Gastroesophageal sphincter (tissue), 4 donors: ENCODE measurements at regions not wholly inside any gene's neighbourhood (a gene's known extent, or its start where the extent isn't known, plus 50 kb on each side); places are given as distances from the start of the nearest gene placed in this dataset.

ENCODE experiments used
- ATAC-seq: fragments of 150-250 bp; one replicate; pipeline ENCODE4 v1.9.1; 2016; ENCODE audit warnings: mild to moderate bottlenecking, moderate library complexity
- H3K27ac ChIP-seq, 4 donors: fragments of 200-600 bp; sonication (generic) in 3 of 4; 1 replicate in 3 of 4; 2 replicates in 1 of 4; pipeline ENCODE4 v1.5.1; 2016 to 2019
- H3K27me3 ChIP-seq: fragments of 200-600 bp; sonication (generic); one replicate; pipeline ENCODE4 v1.5.1; 2019
- H3K36me3 ChIP-seq, 2 donors: fragments of 200-600 bp; sonication (generic); one replicate each; pipeline ENCODE4 v1.5.1; 2019; ENCODE audit warnings: control low read depth in 1 of 2
- H3K4me1 ChIP-seq, 3 donors: fragments of 200-600 bp; sonication (generic); 1 replicate in 2 of 3; 2 replicates in 1 of 3; pipeline ENCODE4 v1.5.1; 2016 to 2019; ENCODE audit warnings: control low read depth in 2 of 3
- H3K4me3 ChIP-seq, 2 donors: fragments of 200-600 bp; sonication (generic); one replicate each; pipeline ENCODE4 v1.5.1; 2019; ENCODE audit warnings: mild to moderate bottlenecking in 1 of 2, moderate library complexity in 1 of 2
- H3K9me3 ChIP-seq, 3 donors: fragments of 200-600 bp; sonication (generic); one replicate each; pipeline ENCODE4 v1.5.1; 2017 to 2019; ENCODE audit warnings: control low read depth in 2 of 3
- EP300 ChIP-seq: sonication (generic); formaldehyde crosslinking; IDR thresholded peaks from one replicate; pipeline ENCODE4 v1.6.1; 2017; ENCODE audit warnings: antibody characterized with exemption, mild to moderate bottlenecking
- POLR2A ChIP-seq, 2 donors: fragments of 450-650 bp; IDR thresholded peaks; one replicate each; pipeline ENCODE4 v1.6.1; 2017; ENCODE audit warnings: antibody characterized with exemption in 2 of 2, mild to moderate bottlenecking in 2 of 2, moderate library complexity in 1 of 2
- POLR2AphosphoS5 ChIP-seq: sonication (generic); formaldehyde crosslinking; IDR thresholded peaks from one replicate; pipeline ENCODE4 v1.6.1; 2017; ENCODE audit warnings: antibody characterized with exemption
- WGBS, 2 donors: methylation state at CpG; one replicate each; pipeline ENCODE4 v1.1.5; 2018; ENCODE audit warnings: low coverage in 1 of 2; 5-methylcytosine and 5-hydroxymethylcytosine counted together
- TF ChIP-seq, protein P1 (sequence below), 4 experiments: fragments of 200-600 bp in 2 of 4; fragments of 450-650 bp in 2 of 4; sonication (generic) in 1 of 4; IDR thresholded peaks; one replicate each; pipeline ENCODE4 v1.5.1; 2017 to 2019; ENCODE audit warnings: antibody characterized with exemption in 4 of 4, mild to moderate bottlenecking in 2 of 4, moderate library complexity in 2 of 4

DNA sequence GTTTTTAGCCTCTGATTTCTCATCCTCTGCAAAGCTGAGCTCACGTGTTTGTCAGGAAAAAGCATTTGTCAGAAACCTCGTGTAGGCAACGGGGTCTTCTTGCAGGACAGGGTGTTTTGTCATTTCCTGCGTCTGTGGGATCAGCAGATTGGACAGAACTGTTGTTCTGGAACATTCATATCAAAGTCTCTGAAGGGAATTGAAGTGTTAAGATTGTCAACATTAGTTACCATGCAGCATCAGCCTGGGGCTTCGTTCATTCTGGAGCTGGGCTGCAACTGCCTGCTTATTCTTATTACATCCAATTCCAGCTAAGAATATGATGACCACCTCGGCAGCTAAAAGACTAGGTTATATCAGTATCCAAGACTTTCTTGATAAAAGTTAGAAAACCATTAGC is 71.0 kb upstream of the RALGAPA2 start:
- peaks cover 0 to 5% (median 0%) of the 10 kb centered on the region in 3 donors for H3K9me3 ChIP-seq
- peaks cover 0 to 13% (median 0%) of the 10 kb centered on the region in 3 donors for H3K4me1 ChIP-seq
- H3K36me3 ChIP-seq, result no peaks in the 10 kb centered on the region
- TF ChIP-seq, protein P1, sequence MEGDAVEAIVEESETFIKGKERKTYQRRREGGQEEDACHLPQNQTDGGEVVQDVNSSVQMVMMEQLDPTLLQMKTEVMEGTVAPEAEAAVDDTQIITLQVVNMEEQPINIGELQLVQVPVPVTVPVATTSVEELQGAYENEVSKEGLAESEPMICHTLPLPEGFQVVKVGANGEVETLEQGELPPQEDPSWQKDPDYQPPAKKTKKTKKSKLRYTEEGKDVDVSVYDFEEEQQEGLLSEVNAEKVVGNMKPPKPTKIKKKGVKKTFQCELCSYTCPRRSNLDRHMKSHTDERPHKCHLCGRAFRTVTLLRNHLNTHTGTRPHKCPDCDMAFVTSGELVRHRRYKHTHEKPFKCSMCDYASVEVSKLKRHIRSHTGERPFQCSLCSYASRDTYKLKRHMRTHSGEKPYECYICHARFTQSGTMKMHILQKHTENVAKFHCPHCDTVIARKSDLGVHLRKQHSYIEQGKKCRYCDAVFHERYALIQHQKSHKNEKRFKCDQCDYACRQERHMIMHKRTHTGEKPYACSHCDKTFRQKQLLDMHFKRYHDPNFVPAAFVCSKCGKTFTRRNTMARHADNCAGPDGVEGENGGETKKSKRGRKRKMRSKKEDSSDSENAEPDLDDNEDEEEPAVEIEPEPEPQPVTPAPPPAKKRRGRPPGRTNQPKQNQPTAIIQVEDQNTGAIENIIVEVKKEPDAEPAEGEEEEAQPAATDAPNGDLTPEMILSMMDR (IDR thresholded peaks at IDR 0.05), result no peak
- no peak for TF ChIP-seq POLR2AphosphoS5
- no peak for TF ChIP-seq POLR2A (IDR thresholded peaks at IDR 0.05)
- TF ChIP-seq EP300, result no peak
- no peaks in the 10 kb centered on the region for H3K27me3 ChIP-seq
- H3K4me3 ChIP-seq, result no peak overlapping the region
- no peak for ATAC-seq
- no peak overlapping the region for H3K27ac ChIP-seq
- WGBS, 2 donors, result 19 to 33% methylated on average over 1 to 5 of the region's 6 CpGs

GRCh38 chr20:20782755-20783154 is 70.3 kb upstream of the RALGAPA2 start:
- 9 to 71% methylated on average over 1 of the region's 1 CpG for WGBS, 2 donors
- H3K9me3 ChIP-seq, result peaks cover 0 to 5% (median 0%) of the 10 kb centered on the region in 3 donors
- TF ChIP-seq EP300, result no peak
- TF ChIP-seq POLR2A (IDR thresholded peaks at IDR 0.05), result no peak
- TF ChIP-seq, protein P1 (IDR thresholded peaks at IDR 0.05), result no peak
- TF ChIP-seq POLR2AphosphoS5, result no peak
- H3K27me3 ChIP-seq, result no peaks in the 10 kb centered on the region
- no peaks in the 10 kb centered on the region for H3K36me3 ChIP-seq
- H3K4me1 ChIP-seq, result peaks cover 0 to 13% (median 0%) of the 10 kb centered on the region in 3 donors
- H3K27ac ChIP-seq, result no peak overlapping the region
- no peak for ATAC-seq
- H3K4me3 ChIP-seq, result no peak overlapping the region

DNA sequence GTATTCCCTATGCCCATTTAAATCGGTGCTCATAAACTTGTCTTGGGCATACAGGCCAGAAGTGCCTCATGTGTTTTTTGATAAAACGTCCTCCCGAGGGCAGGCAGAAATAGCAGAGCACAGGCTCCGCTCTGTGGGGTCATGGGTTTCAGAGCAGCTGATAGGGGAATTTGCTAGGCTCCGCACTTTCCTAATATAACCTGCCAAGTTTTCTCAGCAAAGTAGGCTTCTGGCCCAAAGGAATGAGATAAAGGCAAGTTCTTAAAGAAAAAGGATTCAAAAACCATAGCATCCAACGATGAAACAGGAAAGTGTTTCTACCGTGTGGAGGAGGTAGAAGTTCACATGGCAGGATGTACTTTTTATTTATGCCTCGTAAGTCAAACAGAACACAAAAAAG is 69.8 kb upstream of the RALGAPA2 start:
- 13 to 19% methylated on average over 4 to 8 of the region's 8 CpGs for WGBS, 2 donors
- ATAC-seq, result no peak
- no peak overlapping the region for H3K4me3 ChIP-seq
- no peaks in the 10 kb centered on the region for H3K27me3 ChIP-seq
- peaks cover 0 to 13% (median 0%) of the 10 kb centered on the region in 3 donors for H3K4me1 ChIP-seq
- no peak overlapping the region for H3K27ac ChIP-seq
- TF ChIP-seq EP300, result no peak
- no peak for TF ChIP-seq POLR2A (IDR thresholded peaks at IDR 0.05)
- no peak for TF ChIP-seq POLR2AphosphoS5
- TF ChIP-seq, protein P1 (IDR thresholded peaks at IDR 0.05), result no peak
- no peaks in the 10 kb centered on the region for H3K36me3 ChIP-seq
- peaks cover 0 to 5% (median 0%) of the 10 kb centered on the region in 3 donors for H3K9me3 ChIP-seq

DNA sequence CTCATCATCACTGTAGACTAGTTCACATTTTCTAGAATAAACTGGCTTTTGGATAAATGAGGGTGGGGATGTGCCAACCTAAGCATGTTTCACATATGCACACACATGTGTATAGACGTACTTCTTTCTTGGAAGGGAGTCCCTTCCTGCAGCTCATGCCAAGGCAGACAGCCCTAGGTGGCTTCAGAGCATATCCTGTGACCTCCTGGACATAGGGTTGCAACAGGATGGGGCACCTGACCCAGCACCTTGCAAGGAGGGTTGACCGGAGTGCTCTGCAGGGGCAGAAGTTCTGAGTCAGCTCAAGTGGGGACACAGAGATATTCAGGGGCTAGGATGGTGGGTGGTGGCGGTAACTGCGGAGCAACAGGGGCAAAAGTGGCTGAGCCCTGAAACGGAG is 68.6 kb upstream of the RALGAPA2 start:
- H3K27me3 ChIP-seq, result no peaks in the 10 kb centered on the region
- no peaks in the 10 kb centered on the region for H3K36me3 ChIP-seq
- H3K9me3 ChIP-seq, result no peaks in the 10 kb centered on the region
- peaks cover 0 to 13% (median 0%) of the 10 kb centered on the region in 3 donors for H3K4me1 ChIP-seq
- TF ChIP-seq, protein P1 (IDR thresholded peaks at IDR 0.05), result no peak
- TF ChIP-seq POLR2AphosphoS5 (no peak), EP300 (no peak), POLR2A (IDR thresholded peaks at IDR 0.05) (no peak)
- WGBS, 2 donors, result 94 to 96% methylated on average over 2 to 4 of the region's 5 CpGs
- H3K4me3 ChIP-seq, result no peak overlapping the region
- no peak for ATAC-seq
- H3K27ac ChIP-seq, result no peak overlapping the region

DNA sequence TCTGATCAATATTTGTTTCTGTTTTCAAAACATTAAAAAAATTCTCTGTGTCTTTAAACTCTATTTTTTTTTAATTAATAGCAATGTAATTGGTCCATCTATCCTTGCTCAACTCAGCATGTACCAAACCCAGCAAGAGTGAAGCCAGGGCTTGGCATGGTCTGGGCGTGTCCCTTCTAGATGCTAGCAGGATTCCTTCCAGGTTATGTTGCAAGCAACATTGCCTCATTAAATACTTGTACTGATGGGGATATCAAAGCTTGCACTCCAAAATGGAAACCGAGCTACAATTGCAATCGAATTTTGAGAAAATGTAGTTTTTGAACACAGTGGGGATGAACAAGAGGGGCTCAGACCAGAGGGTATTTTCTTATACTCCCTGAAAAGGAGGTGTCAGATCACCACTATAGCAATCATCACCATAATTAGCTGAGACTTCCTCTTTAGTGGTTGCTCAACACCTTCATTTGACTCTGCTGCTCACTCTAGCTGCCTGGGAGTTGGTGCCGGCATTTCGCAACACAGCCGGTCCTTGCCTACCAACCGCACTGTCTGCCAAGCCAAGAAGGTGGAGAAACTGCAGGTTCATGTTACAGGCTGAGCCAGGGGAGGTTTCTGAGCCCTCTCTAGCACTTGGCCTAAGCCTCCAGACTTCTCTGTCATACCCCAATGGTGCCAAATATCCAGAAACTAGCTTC is 67.8 kb upstream of the RALGAPA2 start:
- TF ChIP-seq POLR2A (IDR thresholded peaks at IDR 0.05), result no peak
- TF ChIP-seq POLR2AphosphoS5, result no peak
- TF ChIP-seq, protein P1 (IDR thresholded peaks at IDR 0.05), result no peak
- no peak for TF ChIP-seq EP300
- Histone ChIP-seq H3K36me3 (no peaks in the 10 kb centered on the region), H3K9me3 (peaks cover 0 to 5% (median 0%) of the 10 kb centered on the region in 3 donors), H3K4me3 (no peak overlapping the region), H3K27ac (no peak overlapping the region), H3K4me1 (peaks cover 0 to 13% (median 0%) of the 10 kb centered on the region in 3 donors), H3K27me3 (peaks cover 2% of the 10 kb centered on the region)
- 57 to 84% methylated on average over 4 to 6 of the region's 7 CpGs for WGBS, 2 donors
- peak; percentile 93 for ATAC-seq
